Ascending aorta (tissue), 2 donors: ENCODE measurements at regions not wholly inside any gene's neighbourhood (a gene's known extent, or its start where the extent isn't known, plus 50 kb on each side); places are given as distances from the start of the nearest gene placed in this dataset.

ENCODE experiments used
- DNase-seq, 2 donors: peaks; one replicate each; pipeline ENCODE4 v3.0.0-alpha.2; 2019; ENCODE audit warnings: low spot score in 2 of 2
- H3K27ac ChIP-seq, 2 donors: fragments of 200-600 bp; sonication (generic); one replicate each; pipeline ENCODE4 v1.5.1; 2016 to 2017; ENCODE audit warnings: mild to moderate bottlenecking in 1 of 2
- H3K27me3 ChIP-seq: fragments of 200-600 bp; sonication (generic); one replicate; pipeline ENCODE4 v1.5.1; 2017
- H3K36me3 ChIP-seq, 2 donors: fragments of 200-600 bp; sonication (generic); one replicate each; pipeline ENCODE4 v1.5.1; 2016
- H3K4me1 ChIP-seq, 2 donors: fragments of 200-600 bp; sonication (generic); one replicate each; pipeline ENCODE4 v1.5.1; 2016 to 2017; ENCODE audit warnings: mild to moderate bottlenecking in 1 of 2
- H3K4me3 ChIP-seq, 2 donors: fragments of 200-600 bp; sonication (generic); one replicate each; pipeline ENCODE4 v1.5.1; 2016 to 2017; ENCODE audit warnings: mild to moderate bottlenecking in 1 of 2
- H3K9me3 ChIP-seq, 2 donors: fragments of 200-600 bp; sonication (generic); one replicate each; pipeline ENCODE4 v1.5.1; 2016
- intact Hi-C: fragments of 100-400 bp; cut with DNase I; formaldehyde crosslinking; loops from one replicate; pipeline ENCODE4 v1.15.1; 2023
- TF ChIP-seq, protein P1 (sequence below), 3 experiments: fragments of 200-600 bp in 2 of 3; fragments of 450-650 bp in 1 of 3; sonication (generic) in 2 of 3; IDR thresholded peaks; one replicate each; pipeline ENCODE4 v1.5.1; 2016 to 2019; ENCODE audit warnings: antibody characterized with exemption in 3 of 3, mild to moderate bottlenecking in 1 of 3, moderate library complexity in 1 of 3

DNA sequence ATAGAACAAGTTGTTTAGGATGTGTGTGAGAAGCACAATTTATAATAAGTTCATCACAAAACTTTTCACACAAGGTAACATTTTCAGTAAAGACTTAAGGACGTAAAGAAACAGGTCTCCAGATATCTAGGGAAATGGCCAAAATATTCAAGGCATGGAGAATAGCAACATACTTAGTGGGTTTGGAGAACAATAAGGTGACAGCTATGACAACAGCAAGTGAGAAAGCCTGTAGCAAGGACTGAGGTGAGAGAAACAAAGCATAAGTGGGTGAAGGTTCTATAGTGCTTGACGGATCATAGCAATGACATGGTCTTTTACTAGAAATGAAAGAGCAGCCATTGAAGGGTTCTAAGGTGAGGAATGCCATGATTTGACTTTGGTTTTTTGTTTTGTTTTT, 1337.3 kb downstream of the PCDH18 start:
- no peaks in the 10 kb centered on the region for H3K4me1 ChIP-seq
- H3K27me3 ChIP-seq, result no peaks in the 10 kb centered on the region
- no peaks in the 10 kb centered on the region for H3K9me3 ChIP-seq
- H3K36me3 ChIP-seq, result no peaks in the 10 kb centered on the region
- intact Hi-C loops, result no loop called here
- no peak overlapping the region for H3K4me3 ChIP-seq
- H3K27ac ChIP-seq, result no peak overlapping the region
- no peak for DNase-seq
- TF ChIP-seq, protein P1, sequence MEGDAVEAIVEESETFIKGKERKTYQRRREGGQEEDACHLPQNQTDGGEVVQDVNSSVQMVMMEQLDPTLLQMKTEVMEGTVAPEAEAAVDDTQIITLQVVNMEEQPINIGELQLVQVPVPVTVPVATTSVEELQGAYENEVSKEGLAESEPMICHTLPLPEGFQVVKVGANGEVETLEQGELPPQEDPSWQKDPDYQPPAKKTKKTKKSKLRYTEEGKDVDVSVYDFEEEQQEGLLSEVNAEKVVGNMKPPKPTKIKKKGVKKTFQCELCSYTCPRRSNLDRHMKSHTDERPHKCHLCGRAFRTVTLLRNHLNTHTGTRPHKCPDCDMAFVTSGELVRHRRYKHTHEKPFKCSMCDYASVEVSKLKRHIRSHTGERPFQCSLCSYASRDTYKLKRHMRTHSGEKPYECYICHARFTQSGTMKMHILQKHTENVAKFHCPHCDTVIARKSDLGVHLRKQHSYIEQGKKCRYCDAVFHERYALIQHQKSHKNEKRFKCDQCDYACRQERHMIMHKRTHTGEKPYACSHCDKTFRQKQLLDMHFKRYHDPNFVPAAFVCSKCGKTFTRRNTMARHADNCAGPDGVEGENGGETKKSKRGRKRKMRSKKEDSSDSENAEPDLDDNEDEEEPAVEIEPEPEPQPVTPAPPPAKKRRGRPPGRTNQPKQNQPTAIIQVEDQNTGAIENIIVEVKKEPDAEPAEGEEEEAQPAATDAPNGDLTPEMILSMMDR (IDR thresholded peaks at IDR 0.05), result no peak

GRCh38 chr4:136186650-136187049, 1345.6 kb downstream of the PCDH18 start:
- no peak for DNase-seq
- intact Hi-C loops, result no loop called here

GRCh38 chr4:136183513-136183912, 1348.8 kb downstream of the PCDH18 start:
- TF ChIP-seq, protein P1 (IDR thresholded peaks at IDR 0.05), result no peak
- Histone ChIP-seq H3K4me1 (no peaks in the 10 kb centered on the region), H3K4me3 (no peak overlapping the region), H3K9me3 (peaks cover 0 to 6% of the 10 kb centered on the region in 2 donors), H3K27me3 (no peaks in the 10 kb centered on the region), H3K27ac (no peak overlapping the region), H3K36me3 (no peaks in the 10 kb centered on the region)
- intact Hi-C loops, result no loop called here
- DNase-seq, result no peak

More at GRCh38 chr4:136186650-136187049, 1345.6 kb downstream of the PCDH18 start:
- Histone ChIP-seq H3K4me1 (no peaks in the 10 kb centered on the region), H3K9me3 (peaks cover 0 to 6% of the 10 kb centered on the region in 2 donors), H3K27ac (no peak overlapping the region), H3K36me3 (no peaks in the 10 kb centered on the region), H3K27me3 (no peaks in the 10 kb centered on the region), H3K4me3 (no peak overlapping the region)
- TF ChIP-seq, protein P1 (IDR thresholded peaks at IDR 0.05), result no peak

- Histone ChIP-seq H3K27ac (no peak overlapping the region), H3K4me1 (no peaks in the 10 kb centered on the region), H3K9me3 (no peaks in the 10 kb centered on the region), H3K4me3 (no peak overlapping the region), H3K36me3 (no peaks in the 10 kb centered on the region), H3K27me3 (no peaks in the 10 kb centered on the region)
- intact Hi-C loops, result no loop called here
- TF ChIP-seq, protein P1 (IDR thresholded peaks at IDR 0.05), result no peak
- no peak for DNase-seq
Measured at GRCh38 chr4:136156947-136157346, 1375.3 kb downstream of the PCDH18 start.

- DNase-seq, result no peak
Measured at GRCh38 chr4:136150046-136150445, 1382.2 kb downstream of the PCDH18 start.

More at GRCh38 chr4:136150046-136150445, 1382.2 kb downstream of the PCDH18 start:
- Histone ChIP-seq H3K4me3 (no peak overlapping the region), H3K36me3 (no peaks in the 10 kb centered on the region), H3K27me3 (no peaks in the 10 kb centered on the region), H3K27ac (no peak overlapping the region), H3K4me1 (no peaks in the 10 kb centered on the region), H3K9me3 (no peaks in the 10 kb centered on the region)
- intact Hi-C loops, result no loop called here
- TF ChIP-seq, protein P1 (IDR thresholded peaks at IDR 0.05), result no peak
